HG02759 (cell line): ENCODE measurements at regions not wholly inside any gene's neighbourhood (a gene's known extent, or its start where the extent isn't known, plus 50 kb on each side); places are given as distances from the start of the nearest gene placed in this dataset.

Experiments
- ATAC-seq: cut with Tn5 transposase; IDR thresholded peaks from one replicate; pipeline ENCODE4 v1.9.1; 2021; ENCODE audit warnings: mild to moderate bottlenecking, moderate library complexity; ENCODE audit not compliant: unreplicated experiment

- no peak for ATAC-seq
Measured at GRCh38 chr2:219947575-219947974, 320.1 kb downstream of the SLC4A3 start.

GRCh38 chr2:219949053-219949452 lies 321.6 kb downstream of the SLC4A3 start:
- no peak for ATAC-seq

- ATAC-seq: no peak
Measured at GRCh38 chr2:219951099-219951498, 323.7 kb downstream of the SLC4A3 start.

GRCh38 chr2:219954331-219954730 lies 326.9 kb downstream of the SLC4A3 start:
- no peak for ATAC-seq

GRCh38 chr2:219957820-219958219 lies 330.4 kb downstream of the SLC4A3 start:
- no peak for ATAC-seq

- no peak for ATAC-seq
Measured at GRCh38 chr2:219958941-219959340, 331.5 kb downstream of the SLC4A3 start.

GRCh38 chr2:219959471-219959870 lies 332.0 kb downstream of the SLC4A3 start:
- no peak for ATAC-seq

- ATAC-seq: no peak
Measured at GRCh38 chr2:219961947-219962498, 334.6 kb downstream of the SLC4A3 start.

- ATAC-seq: no peak
Measured at GRCh38 chr2:219962801-219963200, 335.4 kb downstream of the SLC4A3 start.

GRCh38 chr2:219965287-219966194 lies 338.1 kb downstream of the SLC4A3 start:
- ATAC-seq: no peak

- no peak for ATAC-seq
Measured at GRCh38 chr2:219967247-219968245, 340.1 kb downstream of the SLC4A3 start.

GRCh38 chr2:219968685-219969345 lies 341.4 kb downstream of the SLC4A3 start:
- no peak for ATAC-seq

- no peak for ATAC-seq
Measured at GRCh38 chr2:219969508-219969907, 342.1 kb downstream of the SLC4A3 start.

GRCh38 chr2:219973136-219973535 lies 345.7 kb downstream of the SLC4A3 start:
- ATAC-seq: no peak

- ATAC-seq: no peak
Measured at GRCh38 chr2:219976871-219977270, 349.4 kb downstream of the SLC4A3 start.

- no peak for ATAC-seq
Measured at GRCh38 chr2:219980638-219981037, 353.2 kb downstream of the SLC4A3 start.

- no peak for ATAC-seq
Measured at GRCh38 chr2:219983836-219984235, 356.4 kb downstream of the SLC4A3 start.

- no peak for ATAC-seq
Measured at GRCh38 chr2:219985017-219985416, 357.6 kb downstream of the SLC4A3 start.

GRCh38 chr2:219987830-219988229 lies 360.4 kb downstream of the SLC4A3 start:
- no peak for ATAC-seq

- no peak for ATAC-seq
Measured at GRCh38 chr2:219989744-219990143, 362.3 kb downstream of the SLC4A3 start.

GRCh38 chr2:219991116-219991515 lies 363.7 kb downstream of the SLC4A3 start:
- ATAC-seq: no peak
